ENCODE measurements at regions not wholly inside any gene's neighbourhood (a gene's known extent, or its start where the extent isn't known, plus 50 kb on each side); places are given as distances from the start of the nearest gene placed in this dataset.

- no peak for DNase-seq
Measured at GRCh38 chr18:37710726-37711125, 145.1 kb upstream of the CELF4 start.

- DNase-seq = no peak
Measured at GRCh38 chr18:37709740-37710139, 144.1 kb upstream of the CELF4 start.

- DNase-seq = no peak
Measured at GRCh38 chr18:37705016-37705415, 139.4 kb upstream of the CELF4 start.

GRCh38 chr18:37702841-37703240, 137.2 kb upstream of the CELF4 start:
- no peak for DNase-seq

- no peak for DNase-seq
Measured at GRCh38 chr18:37701967-37702366, 136.4 kb upstream of the CELF4 start.

- no peak for DNase-seq
Measured at GRCh38 chr18:37698508-37699040, 133.0 kb upstream of the CELF4 start.

GRCh38 chr18:37694516-37694915, 128.9 kb upstream of the CELF4 start:
- no peak for DNase-seq

- DNase-seq = no peak
Measured at GRCh38 chr18:37691162-37691561, 125.6 kb upstream of the CELF4 start.

- no peak for DNase-seq
Measured at GRCh38 chr18:37689841-37690240, 124.2 kb upstream of the CELF4 start.

- no peak for DNase-seq
Measured at GRCh38 chr18:37684590-37684989, 119.0 kb upstream of the CELF4 start.

GRCh38 chr18:37684183-37684582, 118.6 kb upstream of the CELF4 start:
- DNase-seq = no peak

- DNase-seq = no peak
Measured at GRCh38 chr18:37680911-37681310, 115.3 kb upstream of the CELF4 start.

- DNase-seq = no peak
Measured at GRCh38 chr18:37676276-37676675, 110.7 kb upstream of the CELF4 start.

GRCh38 chr18:37675699-37676098, 110.1 kb upstream of the CELF4 start:
- no peak for DNase-seq

- no peak for DNase-seq
Measured at GRCh38 chr18:37674570-37674969, 109.0 kb upstream of the CELF4 start.

- no peak for DNase-seq
Measured at GRCh38 chr18:37673671-37674070, 108.1 kb upstream of the CELF4 start.

GRCh38 chr18:37672932-37673595, 107.5 kb upstream of the CELF4 start:
- no peak for DNase-seq

- no peak for DNase-seq
Measured at GRCh38 chr18:37672001-37672400, 106.4 kb upstream of the CELF4 start.

- DNase-seq = no peak
Measured at GRCh38 chr18:37671530-37671929, 105.9 kb upstream of the CELF4 start.

GRCh38 chr18:37671119-37671518, 105.5 kb upstream of the CELF4 start:
- DNase-seq = no peak

- DNase-seq = no peak
Measured at GRCh38 chr18:37669991-37670534, 104.5 kb upstream of the CELF4 start.

- DNase-seq = no peak
Measured at GRCh38 chr18:37668971-37669747, 103.6 kb upstream of the CELF4 start.

- DNase-seq = no peak
Measured at GRCh38 chr18:37667836-37668235, 102.2 kb upstream of the CELF4 start.

GRCh38 chr18:37666991-37667390, 101.4 kb upstream of the CELF4 start:
- no peak for DNase-seq
